GM18526 (cell line): ENCODE measurements at regions not wholly inside any gene's neighbourhood (a gene's known extent, or its start where the extent isn't known, plus 50 kb on each side); places are given as distances from the start of the nearest gene placed in this dataset.

Source experiments
- POLR2A ChIP-seq: IDR thresholded peaks from 3 replicates; pipeline ENCODE4 v1.6.1; 2011; ENCODE audit not compliant: insufficient read length; ENCODE audit errors: extremely low read depth

DNA sequence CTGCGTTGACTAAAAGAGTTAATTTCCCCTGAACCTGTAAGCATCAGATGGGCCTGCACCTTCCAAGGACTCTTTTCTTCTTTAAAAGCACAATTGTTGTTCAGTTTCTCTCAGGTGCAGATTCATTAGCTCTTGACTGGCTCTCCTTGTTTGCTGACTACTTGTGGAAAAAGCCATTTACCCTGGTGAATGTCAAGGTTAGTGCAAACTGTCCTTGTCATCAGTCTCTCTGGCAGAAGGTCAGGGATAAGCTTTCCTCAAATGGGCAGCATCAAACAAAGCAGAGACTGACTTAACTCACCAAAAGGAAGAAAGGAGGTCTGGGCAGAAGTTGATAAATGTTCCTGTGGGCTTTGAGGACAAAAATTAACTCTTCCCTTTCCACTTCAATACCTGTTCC is 922.7 kb downstream of the BCL11A start:
- TF ChIP-seq POLR2A = no peak

DNA sequence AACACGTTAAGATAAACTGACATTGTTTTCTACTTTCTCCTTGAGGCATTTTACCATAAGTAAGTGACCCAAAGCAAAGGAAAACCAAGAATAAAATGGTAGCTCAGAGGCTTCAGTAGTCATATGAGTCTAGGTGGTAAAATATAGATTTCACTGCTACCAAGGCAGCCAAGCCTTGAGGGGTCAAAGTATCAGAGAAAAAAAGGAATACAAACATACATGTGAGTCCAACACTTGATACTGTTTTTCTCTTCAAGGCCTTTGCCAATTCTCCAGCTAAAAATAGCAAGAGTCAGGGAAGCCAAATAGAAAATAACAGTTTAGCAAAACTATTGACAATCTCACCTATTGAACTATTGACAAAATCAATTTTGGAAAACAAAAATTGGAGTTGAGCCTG is 925.9 kb downstream of the BCL11A start:
- no peak for TF ChIP-seq POLR2A

DNA sequence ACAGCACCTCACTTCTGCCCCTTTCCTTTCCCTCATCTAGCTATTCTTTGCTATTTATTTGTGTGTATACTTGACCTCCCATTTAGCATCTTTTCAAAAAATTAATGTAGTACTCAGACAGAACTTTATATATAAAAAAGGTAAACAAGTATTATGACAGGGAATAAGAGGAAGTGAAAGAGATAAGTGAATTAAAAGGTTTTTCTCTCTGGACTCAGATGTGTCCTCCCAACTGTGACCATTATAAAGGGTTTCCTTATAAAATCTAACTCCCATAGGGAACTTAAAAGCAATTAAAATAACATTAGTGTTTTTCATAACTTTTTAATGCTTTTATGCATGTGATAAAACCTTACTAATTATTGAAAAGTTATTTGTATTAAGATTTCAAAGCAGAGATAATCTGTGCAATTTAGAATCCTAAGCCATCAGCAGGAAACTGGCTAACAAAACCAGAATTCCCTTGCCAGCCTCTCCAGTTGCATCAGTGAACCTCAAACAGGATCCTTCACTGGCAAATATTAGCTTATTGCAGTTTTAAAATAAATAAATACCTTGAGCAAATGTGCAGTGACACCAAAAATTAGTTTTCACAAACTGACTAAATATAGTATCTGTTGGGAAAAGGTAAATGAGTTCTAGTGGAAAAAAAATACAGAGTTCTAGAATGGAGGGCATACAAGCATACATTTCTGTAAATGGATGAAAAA is 930.7 kb downstream of the BCL11A start:
- TF ChIP-seq POLR2A = no peak

DNA sequence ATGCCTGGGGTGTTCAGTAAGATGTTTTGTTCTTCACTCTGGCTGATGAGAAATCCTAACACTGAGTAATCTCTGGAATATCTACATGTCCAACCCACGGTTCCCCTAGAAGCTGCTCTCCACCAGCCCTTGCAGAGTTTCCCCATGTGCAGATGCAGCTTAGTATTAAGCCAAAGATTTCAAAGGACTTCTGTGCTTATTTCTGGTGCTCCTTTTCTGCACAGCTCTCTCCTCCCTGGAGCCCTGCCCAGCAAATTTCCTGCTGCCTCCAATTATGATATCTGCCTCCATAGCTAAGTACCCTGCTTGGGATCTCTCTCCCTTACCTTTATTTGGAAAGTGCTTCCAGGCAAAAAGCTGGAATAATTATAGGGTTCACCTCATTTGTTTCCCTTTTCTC is 949.3 kb downstream of the BCL11A start:
- TF ChIP-seq POLR2A = no peak

DNA sequence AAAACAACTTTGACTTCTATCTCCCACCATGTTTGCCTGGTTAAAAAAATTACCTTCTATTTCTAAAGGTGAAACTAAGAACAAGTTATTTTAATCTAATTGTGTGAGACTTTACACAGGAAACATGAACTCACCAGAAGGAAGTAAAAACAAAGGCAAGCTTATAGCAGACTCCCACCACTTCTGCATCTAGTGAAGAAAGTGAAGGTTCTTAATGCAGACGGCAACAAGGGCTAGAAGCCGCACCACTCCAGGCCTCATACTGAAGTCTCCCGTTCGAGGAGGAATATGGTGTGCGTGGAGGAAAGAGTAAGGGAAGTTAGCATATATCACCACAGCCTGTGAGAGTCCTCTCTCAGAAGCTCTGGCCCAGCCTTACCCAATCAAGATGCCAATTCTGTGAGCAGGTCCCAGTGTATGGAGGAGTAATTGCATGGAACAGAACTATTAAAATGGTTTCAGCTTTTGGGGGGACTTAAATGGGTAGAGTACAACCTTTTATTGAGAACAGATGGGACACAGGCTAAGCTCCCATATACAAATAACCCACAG is 958.7 kb downstream of the BCL11A start:
- no peak for TF ChIP-seq POLR2A

DNA sequence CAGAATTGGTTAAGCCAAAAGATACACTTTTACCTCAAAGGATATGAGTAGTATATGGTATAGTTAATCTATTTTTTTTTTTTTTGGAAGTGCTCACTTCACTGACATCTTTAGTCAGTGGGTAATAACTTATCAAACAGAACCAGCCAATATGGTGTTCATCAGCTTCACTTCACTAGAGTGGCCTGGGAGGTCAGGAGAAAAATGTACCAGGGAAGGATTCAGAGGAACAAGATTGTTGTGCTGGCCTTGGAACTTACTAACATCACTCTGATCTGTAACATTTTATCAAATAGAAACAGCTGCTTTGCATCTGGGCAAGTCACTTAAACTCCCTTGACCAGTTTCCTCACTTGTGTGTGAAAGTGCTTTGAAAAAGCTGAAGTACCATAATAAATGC is 962.7 kb downstream of the BCL11A start:
- TF ChIP-seq POLR2A = no peak

DNA sequence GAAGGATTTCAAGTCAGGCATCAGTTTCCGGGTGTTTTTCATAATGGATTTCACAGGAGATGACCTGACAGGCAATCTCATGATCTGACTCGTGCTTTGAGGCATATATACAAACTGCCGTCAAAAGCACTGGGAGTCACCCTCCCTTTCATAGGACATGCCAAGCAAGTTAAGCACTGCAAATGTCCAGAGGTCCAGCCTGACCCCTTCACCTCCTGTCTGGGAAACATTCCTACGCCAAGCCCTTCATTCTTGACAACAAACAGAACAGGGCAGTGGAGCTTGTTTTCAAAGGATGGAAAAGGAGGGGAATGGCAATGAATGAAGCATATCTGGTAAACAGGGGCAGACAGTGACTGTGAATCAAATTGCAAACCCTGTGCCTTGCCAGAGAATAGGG is 963.6 kb downstream of the BCL11A start:
- no peak for TF ChIP-seq POLR2A

DNA sequence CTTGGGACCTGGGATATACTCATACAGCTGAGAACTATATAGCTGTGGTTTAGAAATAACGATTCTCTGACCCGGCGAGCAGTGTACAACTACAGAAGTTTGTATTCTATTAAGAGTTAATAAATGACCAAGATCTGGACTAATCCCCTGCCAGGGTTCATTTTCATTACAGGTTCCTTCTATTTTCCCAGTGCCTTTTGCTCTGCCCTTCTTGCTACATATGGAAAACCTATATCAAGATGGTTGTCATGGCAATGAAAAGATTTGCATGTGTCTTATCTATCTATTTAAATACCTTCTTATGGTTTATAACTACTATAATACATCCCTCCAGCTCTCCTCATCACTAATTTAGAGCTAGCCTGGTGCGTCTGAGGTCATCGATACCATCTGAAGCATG is 965.2 kb downstream of the BCL11A start:
- no peak for TF ChIP-seq POLR2A

DNA sequence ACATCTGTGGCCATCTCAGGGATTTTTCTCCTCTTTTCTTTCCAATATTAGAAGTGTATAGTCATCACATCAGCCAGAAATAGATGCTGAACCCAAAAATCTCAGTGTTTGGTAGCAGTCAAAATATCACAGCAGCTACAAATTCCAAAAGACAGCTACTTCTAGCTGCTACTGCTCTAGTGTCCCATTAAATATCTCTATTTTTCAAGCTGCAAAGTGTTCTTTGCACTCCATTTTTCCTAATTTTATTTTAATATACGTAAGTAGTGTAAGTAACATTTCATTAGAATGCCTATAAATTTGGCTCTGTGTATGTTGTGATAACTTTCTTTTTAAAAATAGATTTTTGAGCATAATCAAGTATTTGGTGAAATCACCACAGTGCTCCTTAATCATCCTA is 967.3 kb downstream of the BCL11A start:
- TF ChIP-seq POLR2A = no peak

DNA sequence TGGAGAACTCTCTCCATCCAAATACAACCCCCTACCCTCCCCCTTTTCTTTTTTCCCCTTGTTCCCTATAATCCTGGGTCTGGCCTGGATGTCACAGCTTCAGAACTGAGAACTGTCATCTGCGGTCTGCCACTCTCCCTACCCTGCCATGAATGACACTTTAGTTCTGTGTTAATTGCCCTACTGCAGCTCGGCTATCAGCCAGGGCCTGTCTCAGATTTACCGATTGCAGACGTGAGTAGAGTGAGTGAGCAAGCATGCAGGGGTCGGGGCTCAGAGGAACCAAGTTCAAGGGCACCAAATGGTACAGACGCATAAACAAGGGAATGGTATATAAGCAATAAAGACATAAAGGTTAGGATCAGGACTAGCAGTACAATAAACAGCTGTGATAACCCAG is 967.8 kb downstream of the BCL11A start:
- TF ChIP-seq POLR2A = no peak

DNA sequence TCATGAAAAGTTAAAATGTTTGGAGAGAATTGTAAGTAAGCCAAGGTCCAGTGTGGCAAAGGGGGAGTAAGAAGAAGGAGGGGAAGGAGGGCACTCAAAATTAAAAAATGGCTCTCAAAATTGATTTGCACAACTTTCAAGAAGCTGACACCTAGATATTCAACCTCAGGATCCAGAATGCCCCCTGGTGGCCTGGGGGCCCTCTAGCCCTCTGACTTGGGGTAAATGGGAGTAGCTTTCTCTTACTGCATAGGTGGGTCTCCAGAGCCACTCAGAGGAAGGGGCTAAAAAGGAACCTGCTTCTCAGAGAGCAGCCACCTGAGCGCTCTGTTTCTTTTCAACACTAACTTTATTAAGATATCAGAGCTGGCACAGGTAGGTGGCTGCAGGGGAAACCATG is 968.5 kb downstream of the BCL11A start:
- no peak for TF ChIP-seq POLR2A

DNA sequence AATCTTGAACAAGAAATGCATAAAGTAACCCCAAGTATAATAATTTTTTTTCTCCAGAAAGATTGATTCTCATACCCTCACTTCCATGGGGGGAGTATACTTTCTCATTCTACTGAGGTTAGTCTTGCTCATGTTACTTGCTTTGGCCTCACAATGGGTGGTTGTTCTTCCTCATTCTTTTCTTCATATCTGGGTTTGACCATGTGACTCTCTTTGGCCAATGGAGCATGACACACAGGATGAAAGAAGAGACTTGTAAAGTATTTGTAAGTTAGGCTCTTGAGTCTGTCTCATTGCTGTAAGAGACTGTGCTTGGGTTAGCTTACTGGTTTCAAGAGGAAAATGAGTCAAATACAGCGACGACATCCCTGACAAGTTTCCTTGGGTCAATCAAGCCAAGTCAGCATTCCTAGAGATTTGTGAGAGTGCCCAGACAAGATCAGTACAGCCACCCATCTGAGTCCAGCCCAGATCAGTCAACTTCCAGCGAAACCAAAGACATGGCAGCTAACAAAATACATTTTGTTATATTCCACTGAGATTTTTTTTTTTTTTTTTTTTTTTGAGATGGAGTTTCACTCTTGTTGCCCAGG is 970.2 kb downstream of the BCL11A start:
- no peak for TF ChIP-seq POLR2A

DNA sequence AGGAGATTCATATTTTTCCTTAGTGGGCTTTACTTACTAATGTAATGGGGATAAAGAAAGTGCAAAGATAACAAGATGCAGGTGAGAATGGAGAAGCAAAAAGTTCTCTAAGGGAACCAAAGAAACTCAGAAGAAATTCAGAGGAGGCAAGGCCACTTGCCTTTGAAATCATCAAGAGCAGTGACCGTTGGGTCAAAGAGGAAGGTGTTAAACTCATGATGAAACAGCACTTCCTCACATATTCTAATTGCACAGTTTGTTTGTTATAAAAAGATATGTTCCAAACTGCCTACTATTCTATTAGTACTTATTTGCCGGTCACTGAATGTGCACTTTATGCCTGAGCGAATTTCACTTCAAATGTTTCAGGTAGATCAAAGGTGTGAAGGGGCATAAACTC is 975.1 kb downstream of the BCL11A start:
- no peak for TF ChIP-seq POLR2A

DNA sequence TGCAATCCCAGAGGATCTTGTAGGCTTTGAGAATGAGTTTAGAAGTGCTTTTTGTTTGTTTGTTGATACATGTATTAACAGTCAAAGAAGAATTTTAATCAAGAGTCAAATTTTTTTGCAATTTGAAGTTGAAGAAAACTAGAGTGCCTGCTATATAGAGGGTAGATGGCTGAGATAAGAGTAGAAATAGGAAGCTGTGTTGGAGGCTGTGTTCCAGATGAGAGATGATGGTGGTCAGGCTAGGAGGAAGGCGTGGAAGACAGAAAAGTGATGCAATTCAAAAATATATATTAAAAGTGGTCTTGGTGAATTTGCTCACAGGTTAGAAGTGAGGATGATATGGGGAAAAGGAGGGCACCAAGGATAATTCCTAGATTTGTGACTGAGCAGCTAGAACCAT is 978.3 kb downstream of the BCL11A start:
- no peak for TF ChIP-seq POLR2A

DNA sequence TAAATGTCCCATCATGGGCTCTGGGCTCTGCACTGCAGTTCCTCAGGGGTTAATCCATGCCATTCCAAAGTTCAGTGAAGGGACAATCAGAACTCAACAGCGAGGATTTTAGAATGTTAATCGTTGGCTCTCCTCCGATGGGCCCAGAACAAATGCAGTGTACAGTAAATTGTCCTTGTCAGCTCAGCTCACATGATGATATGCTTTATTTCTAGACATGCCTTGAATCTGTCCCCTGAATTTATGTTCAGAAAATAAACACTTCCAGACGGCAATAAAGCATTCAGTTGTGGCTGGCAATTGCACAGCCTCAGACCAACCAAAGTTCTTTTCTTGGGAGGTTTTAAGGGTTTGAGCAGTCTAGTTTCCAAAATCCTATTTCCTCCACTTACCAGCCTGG is 981.2 kb downstream of the BCL11A start:
- TF ChIP-seq POLR2A = no peak

DNA sequence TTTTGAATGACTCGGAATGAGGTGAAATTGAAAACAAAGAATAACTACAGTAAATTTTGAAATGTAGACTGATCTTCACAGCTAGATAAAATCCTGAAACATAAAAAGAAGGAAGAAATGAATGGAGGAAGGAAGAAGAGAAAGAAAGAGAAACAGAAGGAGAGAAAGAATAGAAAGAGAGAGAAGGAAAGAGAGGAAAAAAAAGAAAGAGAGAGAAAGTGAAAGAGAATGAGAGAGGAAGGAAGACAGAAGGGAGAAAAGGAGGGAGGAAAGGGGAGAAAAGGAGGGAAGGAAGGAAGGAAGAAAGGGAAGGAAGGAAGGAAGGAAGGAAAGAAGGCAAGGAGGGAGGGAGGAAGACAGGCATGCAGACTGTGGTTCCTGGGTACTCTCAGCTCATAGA is 982.6 kb downstream of the BCL11A start:
- no peak for TF ChIP-seq POLR2A

DNA sequence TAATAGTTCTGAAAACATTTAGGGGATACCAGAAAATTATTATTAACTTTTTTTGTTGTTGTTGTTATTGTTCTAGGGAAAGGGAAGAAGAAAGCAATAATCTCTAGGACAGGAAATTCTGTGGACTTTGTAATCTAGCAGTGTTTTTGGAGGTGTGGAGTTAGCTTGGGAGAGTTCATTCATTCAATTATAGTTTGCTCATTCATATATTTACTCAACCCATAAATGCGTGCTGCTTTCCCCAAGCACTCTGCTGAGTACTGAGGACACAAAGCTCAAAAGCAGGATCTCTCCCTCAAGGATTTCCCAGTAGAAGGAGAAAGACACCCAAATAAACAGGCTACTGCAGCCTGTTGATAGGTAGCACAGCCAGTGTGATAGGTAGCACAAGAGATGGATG is 984.3 kb downstream of the BCL11A start:
- no peak for TF ChIP-seq POLR2A
